Liver (tissue), 8 donors: ENCODE measurements at regions not wholly inside any gene's neighbourhood (a gene's known extent, or its start where the extent isn't known, plus 50 kb on each side); places are given as distances from the start of the nearest gene placed in this dataset.

Source experiments
- DNase-seq: peaks from one replicate; pipeline ENCODE4 v3.0.0-alpha.2; 2017; ENCODE audit warnings: low spot score
- H3K27ac ChIP-seq, 2 donors: one replicate each; pipeline ENCODE4 v1.7.0; 2013; ENCODE audit warnings: inconsistent platforms in 2 of 2, low read length in 2 of 2, control low read depth in 1 of 2, low read depth in 1 of 2, mild to moderate bottlenecking in 1 of 2
- H3K27me3 ChIP-seq, 4 donors: one replicate each; pipeline versions ENCODE4 v1.6.1 to v1.7.0; 2013; ENCODE audit warnings: low read length in 3 of 4, inconsistent platforms in 1 of 4, mild to moderate bottlenecking in 1 of 4, moderate library complexity in 1 of 4; ENCODE audit not compliant: control insufficient read depth in 4 of 4, insufficient read depth in 4 of 4
- H3K36me3 ChIP-seq, 4 donors: one replicate each; pipeline versions ENCODE4 v1.6.1 to v1.7.0; 2013; ENCODE audit warnings: low read length in 3 of 4, mild to moderate bottlenecking in 3 of 4, low read depth in 1 of 4, moderate library complexity in 1 of 4; ENCODE audit not compliant: control insufficient read depth in 4 of 4, insufficient read depth in 3 of 4
- H3K4me1 ChIP-seq, 4 donors: one replicate each; pipeline versions ENCODE4 v1.6.1 to v1.7.0; 2013; ENCODE audit warnings: low read length in 3 of 4, mild to moderate bottlenecking in 3 of 4, moderate library complexity in 1 of 4; ENCODE audit not compliant: control insufficient read depth in 4 of 4, insufficient read depth in 4 of 4
- H3K4me3 ChIP-seq, 3 donors: one replicate each; pipeline versions ENCODE4 v1.6.1 to v1.7.0; 2013; ENCODE audit warnings: low read length in 3 of 3, control low read depth in 1 of 3, low read depth in 1 of 3, mild to moderate bottlenecking in 1 of 3
- H3K9ac ChIP-seq, 2 donors: one replicate each; pipeline ENCODE4 v1.7.0; 2013; ENCODE audit warnings: low read length in 2 of 2, mild to moderate bottlenecking in 2 of 2, moderate library complexity in 2 of 2, control low read depth in 1 of 2, low read depth in 1 of 2
- H3K9me3 ChIP-seq, 4 donors: one replicate each; pipeline versions ENCODE4 v1.6.1 to v1.7.0; 2013; ENCODE audit warnings: low read length in 3 of 4; ENCODE audit not compliant: control insufficient read depth in 4 of 4
- FOXA1 ChIP-seq: IDR thresholded peaks from 2 replicates; pipeline ENCODE4 v1.6.1; 2016; ENCODE audit warnings: antibody characterized with exemption
- FOXA2 ChIP-seq: IDR thresholded peaks from 2 replicates; pipeline ENCODE4 v1.6.1; 2016; ENCODE audit warnings: antibody characterized with exemption
- HNF4A ChIP-seq, 2 donors: conservative IDR thresholded peaks; 2 replicates each; pipeline ENCODE4 v1.6.1; 2016; ENCODE audit warnings: antibody characterized with exemption in 2 of 2, mild to moderate bottlenecking in 2 of 2
- HNF4G ChIP-seq: IDR thresholded peaks from 2 replicates; pipeline ENCODE4 v1.6.1; 2016; ENCODE audit warnings: antibody characterized with exemption
- NR2F2 ChIP-seq: IDR thresholded peaks from 2 replicates; pipeline ENCODE4 v1.6.1; 2016; ENCODE audit warnings: antibody characterized with exemption
- RAD21 ChIP-seq, 2 donors: IDR thresholded peaks; 2 replicates each; pipeline ENCODE4 v1.6.1; 2016; ENCODE audit warnings: antibody characterized with exemption in 2 of 2, mild to moderate bottlenecking in 2 of 2
- RXRA ChIP-seq, 2 donors: IDR thresholded peaks; 2 replicates each; pipeline ENCODE4 v1.6.1; 2017 to 2018; ENCODE audit warnings: antibody characterized with exemption in 2 of 2, mild to moderate bottlenecking in 1 of 2
- SP1 ChIP-seq: IDR thresholded peaks from 2 replicates; pipeline ENCODE4 v1.6.1; 2018; ENCODE audit warnings: antibody characterized with exemption, mild to moderate bottlenecking
- TAF1 ChIP-seq: conservative IDR thresholded peaks from 2 replicates; pipeline ENCODE4 v1.6.1; 2016; ENCODE audit warnings: antibody characterized with exemption, mild to moderate bottlenecking
- YY1 ChIP-seq: IDR thresholded peaks from 2 replicates; pipeline ENCODE4 v1.6.1; 2016; ENCODE audit warnings: antibody characterized with exemption, mild to moderate bottlenecking
- WGBS: extraction: QIAGEN DNeasy Blood & Tissue Kit; methylation state at CpG from one replicate; pipeline ENCODE4 v1.1.7; 2013; 5-methylcytosine and 5-hydroxymethylcytosine counted together
- TF ChIP-seq, protein P1 (sequence below): IDR thresholded peaks from 2 replicates; pipeline ENCODE4 v1.6.1; 2016; ENCODE audit warnings: antibody characterized with exemption
- TF ChIP-seq, protein P2 (sequence below): IDR thresholded peaks from 2 replicates; pipeline ENCODE4 v1.6.1; 2016; ENCODE audit warnings: antibody characterized with exemption
- TF ChIP-seq, protein P3 (sequence below): IDR thresholded peaks from 2 replicates; pipeline ENCODE4 v1.6.1; 2016; ENCODE audit warnings: antibody characterized with exemption, mild to moderate bottlenecking
- TF ChIP-seq, protein P4 (sequence below): IDR thresholded peaks from 2 replicates; pipeline ENCODE4 v1.6.1; 2016; ENCODE audit warnings: antibody characterized with exemption
- TF ChIP-seq, protein P5 (sequence below): fragments of 150-350 bp; IDR thresholded peaks from 2 replicates; pipeline ENCODE4 v1.5.1; 2017; ENCODE audit warnings: improper control_type of control experiment, low read depth, low read length; ENCODE audit not compliant: missing input control
- donor health status: healthy.
- donor health status: healthy.
- donor health status: healthy.
- donor health status: healthy.
- donor health status: healthy.

DNA sequence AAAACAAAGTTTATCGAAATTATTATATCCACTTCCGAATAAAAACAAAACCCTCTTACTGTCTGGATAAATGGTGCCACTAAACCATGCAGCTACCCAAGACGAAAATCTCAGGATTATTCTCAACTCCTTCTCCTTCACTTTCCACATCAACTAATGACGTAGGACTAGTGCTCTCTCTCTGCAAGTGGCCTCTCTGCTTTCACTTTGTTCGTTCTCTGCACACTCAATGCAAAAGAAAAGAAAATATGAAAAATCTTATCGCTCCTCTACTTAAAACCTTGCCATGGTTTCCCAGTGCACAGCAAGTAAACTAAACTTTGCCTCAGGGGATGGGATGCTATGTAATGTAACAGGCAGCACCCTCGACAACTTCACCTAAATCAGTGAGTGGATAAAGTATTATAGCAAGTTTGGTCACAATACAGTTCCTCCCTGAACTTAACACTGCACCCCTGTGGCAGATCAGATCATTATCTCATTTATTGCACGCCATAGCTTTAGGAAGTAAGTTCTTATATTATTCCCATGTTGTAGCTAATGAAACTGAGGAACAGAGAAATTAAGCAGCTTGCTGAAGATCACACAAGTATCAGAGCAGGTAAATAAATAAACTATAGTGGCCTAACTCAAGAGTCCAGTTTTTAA is 262.7 kb upstream of the GADL1 start:
- H3K4me3 ChIP-seq, result no peak overlapping the region
- no peak overlapping the region for H3K27ac ChIP-seq
- 90% methylated on average over 8 of the region's 8 CpGs for WGBS
- no peaks in the 10 kb centered on the region for H3K36me3 ChIP-seq
- H3K27me3 ChIP-seq, result no peaks in the 10 kb centered on the region
- no peak overlapping the region for H3K9ac ChIP-seq
- TF ChIP-seq YY1, result no peak
- TF ChIP-seq, protein P1, sequence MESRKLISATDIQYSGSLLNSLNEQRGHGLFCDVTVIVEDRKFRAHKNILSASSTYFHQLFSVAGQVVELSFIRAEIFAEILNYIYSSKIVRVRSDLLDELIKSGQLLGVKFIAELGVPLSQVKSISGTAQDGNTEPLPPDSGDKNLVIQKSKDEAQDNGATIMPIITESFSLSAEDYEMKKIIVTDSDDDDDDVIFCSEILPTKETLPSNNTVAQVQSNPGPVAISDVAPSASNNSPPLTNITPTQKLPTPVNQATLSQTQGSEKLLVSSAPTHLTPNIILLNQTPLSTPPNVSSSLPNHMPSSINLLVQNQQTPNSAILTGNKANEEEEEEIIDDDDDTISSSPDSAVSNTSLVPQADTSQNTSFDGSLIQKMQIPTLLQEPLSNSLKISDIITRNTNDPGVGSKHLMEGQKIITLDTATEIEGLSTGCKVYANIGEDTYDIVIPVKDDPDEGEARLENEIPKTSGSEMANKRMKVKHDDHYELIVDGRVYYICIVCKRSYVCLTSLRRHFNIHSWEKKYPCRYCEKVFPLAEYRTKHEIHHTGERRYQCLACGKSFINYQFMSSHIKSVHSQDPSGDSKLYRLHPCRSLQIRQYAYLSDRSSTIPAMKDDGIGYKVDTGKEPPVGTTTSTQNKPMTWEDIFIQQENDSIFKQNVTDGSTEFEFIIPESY, result no peak
- no peak for TF ChIP-seq RAD21 (IDR thresholded peaks at IDR 0.05)
- TF ChIP-seq, protein P2, sequence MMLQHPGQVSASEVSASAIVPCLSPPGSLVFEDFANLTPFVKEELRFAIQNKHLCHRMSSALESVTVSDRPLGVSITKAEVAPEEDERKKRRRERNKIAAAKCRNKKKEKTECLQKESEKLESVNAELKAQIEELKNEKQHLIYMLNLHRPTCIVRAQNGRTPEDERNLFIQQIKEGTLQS, result no peak
- TF ChIP-seq, protein P3, sequence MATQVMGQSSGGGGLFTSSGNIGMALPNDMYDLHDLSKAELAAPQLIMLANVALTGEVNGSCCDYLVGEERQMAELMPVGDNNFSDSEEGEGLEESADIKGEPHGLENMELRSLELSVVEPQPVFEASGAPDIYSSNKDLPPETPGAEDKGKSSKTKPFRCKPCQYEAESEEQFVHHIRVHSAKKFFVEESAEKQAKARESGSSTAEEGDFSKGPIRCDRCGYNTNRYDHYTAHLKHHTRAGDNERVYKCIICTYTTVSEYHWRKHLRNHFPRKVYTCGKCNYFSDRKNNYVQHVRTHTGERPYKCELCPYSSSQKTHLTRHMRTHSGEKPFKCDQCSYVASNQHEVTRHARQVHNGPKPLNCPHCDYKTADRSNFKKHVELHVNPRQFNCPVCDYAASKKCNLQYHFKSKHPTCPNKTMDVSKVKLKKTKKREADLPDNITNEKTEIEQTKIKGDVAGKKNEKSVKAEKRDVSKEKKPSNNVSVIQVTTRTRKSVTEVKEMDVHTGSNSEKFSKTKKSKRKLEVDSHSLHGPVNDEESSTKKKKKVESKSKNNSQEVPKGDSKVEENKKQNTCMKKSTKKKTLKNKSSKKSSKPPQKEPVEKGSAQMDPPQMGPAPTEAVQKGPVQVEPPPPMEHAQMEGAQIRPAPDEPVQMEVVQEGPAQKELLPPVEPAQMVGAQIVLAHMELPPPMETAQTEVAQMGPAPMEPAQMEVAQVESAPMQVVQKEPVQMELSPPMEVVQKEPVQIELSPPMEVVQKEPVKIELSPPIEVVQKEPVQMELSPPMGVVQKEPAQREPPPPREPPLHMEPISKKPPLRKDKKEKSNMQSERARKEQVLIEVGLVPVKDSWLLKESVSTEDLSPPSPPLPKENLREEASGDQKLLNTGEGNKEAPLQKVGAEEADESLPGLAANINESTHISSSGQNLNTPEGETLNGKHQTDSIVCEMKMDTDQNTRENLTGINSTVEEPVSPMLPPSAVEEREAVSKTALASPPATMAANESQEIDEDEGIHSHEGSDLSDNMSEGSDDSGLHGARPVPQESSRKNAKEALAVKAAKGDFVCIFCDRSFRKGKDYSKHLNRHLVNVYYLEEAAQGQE, result no peak
- TF ChIP-seq, protein P4, sequence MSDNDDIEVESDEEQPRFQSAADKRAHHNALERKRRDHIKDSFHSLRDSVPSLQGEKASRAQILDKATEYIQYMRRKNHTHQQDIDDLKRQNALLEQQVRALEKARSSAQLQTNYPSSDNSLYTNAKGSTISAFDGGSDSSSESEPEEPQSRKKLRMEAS, result no peak
- no peak for TF ChIP-seq SP1
- no peak for TF ChIP-seq FOXA1
- DNase-seq, result no peak
- H3K4me1 ChIP-seq, result peaks cover 1 to 23% (median 16%) of the 10 kb centered on the region in 4 donors
- no peaks in the 10 kb centered on the region for H3K9me3 ChIP-seq

DNA sequence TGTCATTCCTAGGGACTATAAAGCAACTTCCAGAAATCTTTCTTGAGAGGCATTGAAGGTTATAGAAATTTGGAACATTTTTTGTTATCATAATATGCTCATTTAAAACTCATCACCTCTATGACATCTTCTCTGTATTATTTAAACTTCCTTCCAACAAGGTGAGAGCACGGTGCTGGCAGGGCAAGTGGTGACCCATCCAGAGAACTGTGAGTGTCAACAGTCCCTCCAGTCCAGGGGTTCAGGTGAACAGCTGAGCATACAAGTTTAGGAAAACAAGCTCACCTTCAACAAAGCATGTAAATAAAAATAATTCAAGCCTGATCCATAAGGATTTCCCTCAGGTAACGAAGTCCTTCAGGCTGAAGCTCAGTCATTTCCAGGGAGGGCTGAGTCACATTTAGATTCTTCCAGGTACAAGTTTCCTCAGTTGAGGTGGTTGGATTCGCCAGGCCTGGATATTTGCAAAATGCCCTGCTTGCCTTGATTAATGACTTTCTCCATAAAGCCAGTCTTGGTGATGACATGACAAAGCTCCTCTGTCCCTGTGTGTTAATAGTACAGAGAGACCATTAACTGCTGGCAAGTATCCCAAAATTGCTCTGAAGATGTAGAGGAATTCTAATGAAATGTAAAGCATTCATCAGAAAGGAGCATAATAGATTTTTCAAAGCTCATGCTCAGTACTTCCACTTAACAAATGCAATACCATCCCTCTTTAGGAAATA is 263.6 kb upstream of the GADL1 start:
- DNase-seq, result no peak
- H3K9ac ChIP-seq, result no peak overlapping the region
- H3K27ac ChIP-seq, result no peak overlapping the region
- TF ChIP-seq RAD21 (IDR thresholded peaks at IDR 0.05) (no peak), NR2F2 (no peak), TAF1 (no peak), RXRA (IDR thresholded peaks at IDR 0.05) (peak in 1 of 2 donors; percentile 22), FOXA2 (no peak), HNF4A (conservative IDR thresholded peaks at IDR 0.05) (peak in 1 of 2 donors; percentile 54), SP1 (no peak), HNF4G (no peak)
- TF ChIP-seq, protein P1, result no peak
- TF ChIP-seq, protein P5, sequence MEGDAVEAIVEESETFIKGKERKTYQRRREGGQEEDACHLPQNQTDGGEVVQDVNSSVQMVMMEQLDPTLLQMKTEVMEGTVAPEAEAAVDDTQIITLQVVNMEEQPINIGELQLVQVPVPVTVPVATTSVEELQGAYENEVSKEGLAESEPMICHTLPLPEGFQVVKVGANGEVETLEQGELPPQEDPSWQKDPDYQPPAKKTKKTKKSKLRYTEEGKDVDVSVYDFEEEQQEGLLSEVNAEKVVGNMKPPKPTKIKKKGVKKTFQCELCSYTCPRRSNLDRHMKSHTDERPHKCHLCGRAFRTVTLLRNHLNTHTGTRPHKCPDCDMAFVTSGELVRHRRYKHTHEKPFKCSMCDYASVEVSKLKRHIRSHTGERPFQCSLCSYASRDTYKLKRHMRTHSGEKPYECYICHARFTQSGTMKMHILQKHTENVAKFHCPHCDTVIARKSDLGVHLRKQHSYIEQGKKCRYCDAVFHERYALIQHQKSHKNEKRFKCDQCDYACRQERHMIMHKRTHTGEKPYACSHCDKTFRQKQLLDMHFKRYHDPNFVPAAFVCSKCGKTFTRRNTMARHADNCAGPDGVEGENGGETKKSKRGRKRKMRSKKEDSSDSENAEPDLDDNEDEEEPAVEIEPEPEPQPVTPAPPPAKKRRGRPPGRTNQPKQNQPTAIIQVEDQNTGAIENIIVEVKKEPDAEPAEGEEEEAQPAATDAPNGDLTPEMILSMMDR, result no peak
- TF ChIP-seq, protein P4, result no peak
- H3K4me1 ChIP-seq, result peaks cover 1 to 23% (median 16%) of the 10 kb centered on the region in 4 donors
- no peaks in the 10 kb centered on the region for H3K27me3 ChIP-seq
- 66% methylated on average over 3 of the region's 3 CpGs for WGBS
- H3K36me3 ChIP-seq, result no peaks in the 10 kb centered on the region
- no peak overlapping the region for H3K4me3 ChIP-seq
- no peaks in the 10 kb centered on the region for H3K9me3 ChIP-seq
